ENCODE measurements at regions not wholly inside any gene's neighbourhood (a gene's known extent, or its start where the extent isn't known, plus 50 kb on each side); places are given as distances from the start of the nearest gene placed in this dataset.

- TF ChIP-seq CTCF (IDR thresholded peaks at IDR 0.05 in 2 of 3, conservative IDR thresholded peaks at IDR 0.05 in 1 of 3; ENCODE audit: borderline replicate concordance in 1 of 3, insufficient read depth in 1 of 3, low read depth in 2 of 3, low read length in 2 of 3) (no peak), POLR2AphosphoS5 (IDR thresholded peaks at IDR 0.05; ENCODE audit: low read depth, low read length) (no peak), SP1 (IDR thresholded peaks at IDR 0.05; ENCODE audit: low read depth) (no peak), POLR2A (IDR thresholded peaks at IDR 0.05; ENCODE audit: borderline replicate concordance, extremely low read depth, insufficient read depth, insufficient read length) (no peak), CEBPB (IDR thresholded peaks at IDR 0.05; ENCODE audit: low read depth) (no peak), ZFX (IDR thresholded peaks at IDR 0.05) (no peak), ZNF274 (IDR thresholded peaks at IDR 0.05; ENCODE audit: low read depth, low read length) (no peak), EZH2 (IDR thresholded peaks at IDR 0.05) (no peak), EZH2phosphoT487 (IDR thresholded peaks at IDR 0.05; ENCODE audit: borderline replicate concordance) (no peak), SIN3A (IDR thresholded peaks at IDR 0.05; ENCODE audit: low read depth) (no peak)
Observed at GRCh38 chr3:153066983-153067382, 95.0 kb upstream of the RAP2B start.
